H1 (cell line): ENCODE measurements at regions not wholly inside any gene's neighbourhood (a gene's known extent, or its start where the extent isn't known, plus 50 kb on each side); places are given as distances from the start of the nearest gene placed in this dataset.

Source experiments
- CTCF ChIA-PET: fragments of 300-600 bp; sonication (Branson Sonifier 250); formaldehyde crosslinking; loops from one replicate; lab custom pipeline; 2021; ENCODE audit not compliant: partially characterized antibody; lab: Charles Lee
- POLR2A ChIA-PET: fragments of 300-600 bp; sonication (Branson Sonifier 250); formaldehyde crosslinking; loops from one replicate; lab custom pipeline; 2021; ENCODE audit warnings: inconsistent platforms; ENCODE audit not compliant: partially characterized antibody; lab: Charles Lee
- DNase-seq, 2 experiments: peaks; one replicate each; pipeline versions ENCODE4 v3.0.0 to v3.0.0-alpha.2; 2010 to 2022; ENCODE audit warnings: low spot score in 2 of 2, low read depth in 1 of 2, mixed read lengths in 1 of 2
- FAIRE-seq: peaks from 2 replicates; lab custom pipeline; 2011; peaks lifted over from hg19 to GRCh38; lab: Jason Lieb, UNC
- H2AFZ ChIP-seq: 2 replicates; pipeline ENCODE4 v1.8.1; 2012; ENCODE audit warnings: low read length, inconsistent platforms
- H2AK5ac ChIP-seq: 2 replicates; pipeline ENCODE4 v1.6.1; 2013; ENCODE audit warnings: low read depth, low read length
- H2BK120ac ChIP-seq: replicated peaks from 2 replicates; pipeline ENCODE3; 2013; ENCODE audit warnings: low read depth, low read length, inconsistent platforms
- H2BK12ac ChIP-seq: 2 replicates; pipeline ENCODE4 v1.6.1; 2013; ENCODE audit warnings: low read depth, low read length
- H2BK15ac ChIP-seq: 2 replicates; pipeline ENCODE4 v1.6.1; 2013; ENCODE audit warnings: low read length
- H2BK20ac ChIP-seq: 2 replicates; pipeline ENCODE4 v1.6.1; 2013; ENCODE audit warnings: low read length
- H2BK5ac ChIP-seq: 2 replicates; pipeline ENCODE4 v1.6.1; 2013; ENCODE audit warnings: low read depth, low read length
- H3K14ac ChIP-seq: 2 replicates; pipeline ENCODE4 v1.6.1; 2013; ENCODE audit warnings: inconsistent platforms; ENCODE audit not compliant: insufficient read length
- H3K18ac ChIP-seq: 2 replicates; pipeline ENCODE4 v1.6.1; 2013; ENCODE audit warnings: low read length; ENCODE audit errors: extremely low read depth
- H3K23ac ChIP-seq: 2 replicates; pipeline ENCODE4 v1.6.1; 2013; ENCODE audit warnings: inconsistent platforms; ENCODE audit not compliant: insufficient read length
- H3K23me2 ChIP-seq: 2 replicates; pipeline ENCODE4 v1.6.1; 2013; ENCODE audit warnings: low read depth, low read length
- H3K27ac ChIP-seq: 2 replicates; pipeline ENCODE4 v1.6.1; 2011; ENCODE audit warnings: low read depth, low read length, inconsistent platforms
- H3K27me3 ChIP-seq, 4 experiments: replicated peaks in 1 of 4; 1 replicate in 1 of 4; 2 replicates in 3 of 4; pipeline versions ENCODE4 v1.6.1 to v1.8.1; 2011 to 2013; ENCODE audit warnings: low read length in 3 of 4, mild to moderate bottlenecking in 3 of 4, inconsistent platforms in 2 of 4, mixed read lengths in 2 of 4, moderate library complexity in 1 of 4; ENCODE audit not compliant: control insufficient read depth in 3 of 4, insufficient read depth in 3 of 4; ENCODE audit errors: extremely low read depth in 1 of 4
- H3K36me3 ChIP-seq, 4 experiments: 2 replicates each; pipeline versions ENCODE4 v1.6.1 to v1.8.1; 2011 to 2013; ENCODE audit warnings: mild to moderate bottlenecking in 4 of 4, low read length in 3 of 4, moderate library complexity in 2 of 4, control low read depth in 1 of 4, inconsistent platforms in 1 of 4; ENCODE audit not compliant: insufficient read depth in 4 of 4, control insufficient read depth in 2 of 4
- H3K4ac ChIP-seq: replicated peaks from 2 replicates; pipeline ENCODE3; 2013; ENCODE audit warnings: low read length, low read depth, mixed read lengths, inconsistent platforms; ENCODE audit not compliant: insufficient read length
- H3K4me1 ChIP-seq, 4 experiments: replicated peaks in 1 of 4; 1 replicate in 1 of 4; 2 replicates in 3 of 4; pipeline versions ENCODE4 v1.6.1 to v1.8.1; 2011 to 2013; ENCODE audit warnings: low read length in 3 of 4, inconsistent platforms in 2 of 4, mixed read lengths in 1 of 4; ENCODE audit not compliant: insufficient read depth in 4 of 4, control insufficient read depth in 3 of 4
- H3K4me2 ChIP-seq, 2 experiments: 2 replicates each; pipeline versions ENCODE4 v1.6.1 to v1.8.1; 2011 to 2013; ENCODE audit warnings: low read depth in 2 of 2, low read length in 2 of 2, control low read depth in 1 of 2, inconsistent platforms in 1 of 2, mild to moderate bottlenecking in 1 of 2; ENCODE audit not compliant: insufficient read depth in 1 of 2
- H3K4me3 ChIP-seq, 4 experiments: fragments of 200-600, 300-600 bp in 1 of 4; sonication (generic), shearing (Covaris generic), sonication (Bioruptor Twin) in 1 of 4; 2 replicates each; pipeline versions ENCODE4 v1.5.1 to v1.8.1; 2011 to 2016; ENCODE audit warnings: low read length in 4 of 4, low read depth in 3 of 4, control low read depth in 2 of 4, inconsistent platforms in 2 of 4, mild to moderate bottlenecking in 2 of 4, mixed read lengths in 1 of 4, moderate library complexity in 1 of 4; ENCODE audit not compliant: insufficient read depth in 2 of 4; ENCODE audit errors: extremely low read depth in 1 of 4
- H3K56ac ChIP-seq: replicated peaks from 2 replicates; pipeline ENCODE3; 2013; ENCODE audit warnings: low read depth, mild to moderate bottlenecking, mixed read lengths, low read length, inconsistent platforms; ENCODE audit not compliant: insufficient read length
- H3K79me1 ChIP-seq: 2 replicates; pipeline ENCODE4 v1.6.1; 2013; ENCODE audit warnings: low read depth, low read length, control low read depth
- H3K79me2 ChIP-seq, 2 experiments: 2 replicates each; pipeline versions ENCODE4 v1.6.1 to v1.8.1; 2012 to 2013; ENCODE audit warnings: low read length in 2 of 2, mild to moderate bottlenecking in 2 of 2, inconsistent platforms in 1 of 2; ENCODE audit not compliant: insufficient read depth in 2 of 2, control insufficient read depth in 1 of 2
- H3K9ac ChIP-seq, 4 experiments: replicated peaks in 1 of 4; 1 replicate in 1 of 4; 2 replicates in 3 of 4; pipeline versions ENCODE4 v1.6.1 to v1.8.1; 2011 to 2013; ENCODE audit warnings: low read depth in 3 of 4, low read length in 3 of 4, control low read depth in 2 of 4, mild to moderate bottlenecking in 2 of 4, moderate library complexity in 2 of 4, inconsistent platforms in 1 of 4; ENCODE audit errors: extremely low read depth in 1 of 4
- H3K9me3 ChIP-seq, 2 experiments: 2 replicates each; pipeline versions ENCODE4 v1.6.1 to v1.8.1; 2012 to 2013; ENCODE audit warnings: mild to moderate bottlenecking in 2 of 2, moderate library complexity in 2 of 2, control low read depth in 1 of 2, inconsistent platforms in 1 of 2, low read depth in 1 of 2, low read length in 1 of 2, mixed read lengths in 1 of 2; ENCODE audit not compliant: insufficient read depth in 2 of 2
- H4K20me1 ChIP-seq, 2 experiments: replicated peaks in 1 of 2; 2 replicates each; pipeline versions ENCODE3 to v1.8.1; 2011 to 2013; ENCODE audit warnings: inconsistent platforms in 2 of 2, low read length in 2 of 2, mild to moderate bottlenecking in 1 of 2; ENCODE audit not compliant: insufficient read depth in 2 of 2, control insufficient read depth in 1 of 2
- H4K5ac ChIP-seq: 2 replicates; pipeline ENCODE4 v1.6.1; 2013; ENCODE audit warnings: low read length, low read depth, mixed read lengths, inconsistent platforms; ENCODE audit not compliant: insufficient read length
- H4K8ac ChIP-seq: 2 replicates; pipeline ENCODE4 v1.8.0; 2013; ENCODE audit warnings: mild to moderate bottlenecking, moderate library complexity, low read length, inconsistent platforms; ENCODE audit not compliant: insufficient read depth; ENCODE audit errors: extremely low read depth
- H4K91ac ChIP-seq: replicated peaks from 2 replicates; pipeline ENCODE3; 2013; ENCODE audit warnings: low read length, mixed read lengths, inconsistent platforms; ENCODE audit not compliant: insufficient read length
- CEBPB ChIP-seq: IDR thresholded peaks from 2 replicates; pipeline ENCODE4 v1.6.1; 2012; ENCODE audit warnings: low read depth, low read length
- SP1 ChIP-seq: IDR thresholded peaks from 2 replicates; pipeline ENCODE4 v1.6.1; 2011; ENCODE audit warnings: low read depth, low read length
- TBP ChIP-seq: IDR thresholded peaks from 2 replicates; pipeline ENCODE4 v1.6.1; 2011; ENCODE audit warnings: low read depth, low read length, improper control_type of control experiment
- ZNF274 ChIP-seq: IDR thresholded peaks from 2 replicates; pipeline ENCODE4 v1.7.0; 2012; ENCODE audit warnings: low read length, borderline replicate concordance; ENCODE audit errors: extremely low read depth
- WGBS, 2 experiments: shearing (Covaris generic) in 1 of 2; methylation state at CpG; one replicate each; pipeline versions ENCODE4 v1.1.6 to v1.1.7; 2013 to 2015; ENCODE audit warnings: low lambda C conversion rate in 2 of 2, mixed read lengths in 2 of 2, inconsistent platforms in 1 of 2, low coverage in 1 of 2, missing lambda C conversion rate in 1 of 2; ENCODE audit not compliant: insufficient replicate concordance in 2 of 2, insufficient coverage in 1 of 2, insufficient read length in 1 of 2; ENCODE audit errors: extremely low coverage in 1 of 2, missing lambda C conversion rate in 1 of 2; 5-methylcytosine and 5-hydroxymethylcytosine counted together

DNA sequence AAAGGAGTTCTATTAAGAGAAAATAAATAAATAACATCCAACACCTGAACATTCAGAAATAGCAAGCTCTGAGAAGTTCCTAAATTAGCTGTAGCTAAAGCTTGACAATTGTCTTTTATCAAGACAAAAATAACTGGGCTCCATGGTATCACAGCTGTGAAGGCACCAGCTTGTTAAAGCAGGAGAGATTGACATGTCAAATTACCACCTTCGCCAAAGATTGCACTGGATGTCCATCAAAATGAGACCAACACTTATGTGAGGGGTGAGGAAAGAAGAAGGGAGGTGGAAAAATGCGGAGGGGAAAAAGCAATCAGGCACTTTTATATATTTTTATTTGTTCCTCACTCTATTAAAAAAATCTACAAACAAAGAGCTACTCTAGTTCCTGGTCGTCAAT is 1827.5 kb upstream of the RAG2 start:
- Histone ChIP-seq H2BK20ac (no peak overlapping the region), H2BK120ac (no peak overlapping the region), H3K23me2 (no peaks in the 10 kb centered on the region), H3K14ac (no peak overlapping the region), H3K4ac (no peak overlapping the region), H3K79me2 (no peaks in the 10 kb centered on the region), H4K91ac (no peak overlapping the region), H4K8ac (no peak overlapping the region), H3K4me3 (no peak overlapping the region), H4K5ac (no peak overlapping the region), H4K20me1 (no peaks in the 10 kb centered on the region), H2BK15ac (no peak overlapping the region), H2AFZ (no peak overlapping the region), H3K4me2 (no peak overlapping the region), H3K27ac (no peak overlapping the region), H2BK12ac (no peak overlapping the region), H3K9me3 (no peaks in the 10 kb centered on the region), H3K4me1 (no peaks in the 10 kb centered on the region), H3K9ac (no peak overlapping the region), H3K36me3 (no peaks in the 10 kb centered on the region), H3K79me1 (no peaks in the 10 kb centered on the region), H3K56ac (no peak overlapping the region), H3K27me3 (no peaks in the 10 kb centered on the region), H3K18ac (no peak overlapping the region), H2AK5ac (no peak overlapping the region), H3K23ac (no peak overlapping the region), H2BK5ac (no peak overlapping the region)
- TF ChIP-seq CEBPB (no peak), TBP (no peak), SP1 (no peak), ZNF274 (no peak)
- no peak for FAIRE-seq
- POLR2A ChIA-PET, result no interaction called here
- 81% methylated on average over 3 of the region's 3 CpGs; no CpG with 5 or more reads in 1 of the 2 experiments for WGBS, 2 experiments
- CTCF ChIA-PET, result interaction anchor here (0.6 to 1.7 kb wide), 3 partner anchors 13 to 43 kb away, joined by 4 read pairs; no protein-coding TSS in a partner anchor
- no peak for DNase-seq
